ENCODE measurements at regions not wholly inside any gene's neighbourhood (a gene's known extent, or its start where the extent isn't known, plus 50 kb on each side); places are given as distances from the start of the nearest gene placed in this dataset.
"Not testable (repeated sequence)": the region's sequence is repeated elsewhere in the genome, so short reads cannot be mapped to it uniquely, and the experiment has no call there.

GRCh38 chr22:11055176-11055575 is 4472.8 kb upstream of the OR11H1 start:
- H3K4me3 ChIP-seq (ENCODE audit: low read length); H3K4me2 ChIP-seq (ENCODE audit: low read length); H3K36me3 ChIP-seq (ENCODE audit: control insufficient read depth, low read length); H3K27me3 ChIP-seq (ENCODE audit: control insufficient read depth, low read length); H3K79me2 ChIP-seq (ENCODE audit: control insufficient read depth, low read length); H3F3A ChIP-seq (ENCODE audit: control insufficient read depth, insufficient read depth); H3K27ac ChIP-seq (ENCODE audit: low read depth, low read length); H3K9me2 ChIP-seq (replicated peaks; ENCODE audit: control insufficient read depth, low read length); H3K4me1 ChIP-seq (ENCODE audit: control insufficient read depth, low read length); H4K20me1 ChIP-seq (ENCODE audit: control insufficient read depth, insufficient read depth, low read depth, low read length): not testable (repeated sequence)
- H3K9me3 ChIP-seq (ENCODE audit: control insufficient read depth, insufficient read depth, low read length), result peaks cover 40% of the 10 kb centered on the region

- H3K4me3 ChIP-seq (ENCODE audit: low read length); H3K4me1 ChIP-seq (ENCODE audit: control insufficient read depth, low read length); H3K4me2 ChIP-seq (ENCODE audit: low read length); H3K27ac ChIP-seq (ENCODE audit: low read depth, low read length); H3F3A ChIP-seq (ENCODE audit: control insufficient read depth, insufficient read depth); H4K20me1 ChIP-seq (ENCODE audit: control insufficient read depth, insufficient read depth, low read depth, low read length); H3K27me3 ChIP-seq (ENCODE audit: control insufficient read depth, low read length); H3K79me2 ChIP-seq (ENCODE audit: control insufficient read depth, low read length); H3K9me2 ChIP-seq (replicated peaks; ENCODE audit: control insufficient read depth, low read length); H3K36me3 ChIP-seq (ENCODE audit: control insufficient read depth, low read length): not testable (repeated sequence)
- H3K9me3 ChIP-seq (ENCODE audit: control insufficient read depth, insufficient read depth, low read length), result peaks cover 39% of the 10 kb centered on the region
Measured at GRCh38 chr22:11057955-11058547, 4469.9 kb upstream of the OR11H1 start.

DNA sequence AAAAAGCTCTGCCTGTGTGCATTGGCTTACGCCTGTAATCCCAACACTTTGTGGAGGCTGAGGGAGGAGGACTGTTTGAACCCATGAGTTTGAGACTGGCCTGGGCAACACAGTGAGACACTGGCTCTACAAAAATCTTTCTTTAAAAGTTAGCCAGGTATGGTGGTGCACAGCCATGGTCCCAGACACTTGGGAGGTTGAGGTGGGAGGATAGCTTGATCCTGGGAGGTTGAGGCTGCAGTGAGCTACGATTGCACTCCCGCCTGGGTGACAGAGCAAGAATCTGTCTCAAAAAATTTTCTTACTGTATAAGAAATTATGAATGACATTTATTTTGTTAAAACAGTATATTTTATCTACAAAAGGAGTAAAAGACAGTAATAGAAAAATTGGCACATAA is 4468.9 kb upstream of the OR11H1 start:
- H4K20me1 ChIP-seq (ENCODE audit: control insufficient read depth, insufficient read depth, low read depth, low read length); H3K4me2 ChIP-seq (ENCODE audit: low read length); H3K4me1 ChIP-seq (ENCODE audit: control insufficient read depth, low read length): not testable (repeated sequence)

GRCh38 chr22:11060797-11061196 is 4467.2 kb upstream of the OR11H1 start:
- not testable (repeated sequence) for H3K27me3 ChIP-seq (ENCODE audit: control insufficient read depth, low read length); H3K27ac ChIP-seq (ENCODE audit: low read depth, low read length); H3K4me1 ChIP-seq (ENCODE audit: control insufficient read depth, low read length); H3K36me3 ChIP-seq (ENCODE audit: control insufficient read depth, low read length); H3K9me2 ChIP-seq (replicated peaks; ENCODE audit: control insufficient read depth, low read length); H3K4me3 ChIP-seq (ENCODE audit: low read length); H4K20me1 ChIP-seq (ENCODE audit: control insufficient read depth, insufficient read depth, low read depth, low read length); H3F3A ChIP-seq (ENCODE audit: control insufficient read depth, insufficient read depth); H3K79me2 ChIP-seq (ENCODE audit: control insufficient read depth, low read length); H3K4me2 ChIP-seq (ENCODE audit: low read length)
- H3K9me3 ChIP-seq (ENCODE audit: control insufficient read depth, insufficient read depth, low read length), result peaks cover 31% of the 10 kb centered on the region

More for the DNA sequence above, 4468.9 kb upstream of the OR11H1 start:
- H3K9me3 ChIP-seq (ENCODE audit: control insufficient read depth, insufficient read depth, low read length), result peaks cover 39% of the 10 kb centered on the region
- not testable (repeated sequence) for H3K79me2 ChIP-seq (ENCODE audit: control insufficient read depth, low read length); H3F3A ChIP-seq (ENCODE audit: control insufficient read depth, insufficient read depth); H3K27me3 ChIP-seq (ENCODE audit: control insufficient read depth, low read length); H3K27ac ChIP-seq (ENCODE audit: low read depth, low read length); H3K36me3 ChIP-seq (ENCODE audit: control insufficient read depth, low read length); H3K9me2 ChIP-seq (replicated peaks; ENCODE audit: control insufficient read depth, low read length); H3K4me3 ChIP-seq (ENCODE audit: low read length)

DNA sequence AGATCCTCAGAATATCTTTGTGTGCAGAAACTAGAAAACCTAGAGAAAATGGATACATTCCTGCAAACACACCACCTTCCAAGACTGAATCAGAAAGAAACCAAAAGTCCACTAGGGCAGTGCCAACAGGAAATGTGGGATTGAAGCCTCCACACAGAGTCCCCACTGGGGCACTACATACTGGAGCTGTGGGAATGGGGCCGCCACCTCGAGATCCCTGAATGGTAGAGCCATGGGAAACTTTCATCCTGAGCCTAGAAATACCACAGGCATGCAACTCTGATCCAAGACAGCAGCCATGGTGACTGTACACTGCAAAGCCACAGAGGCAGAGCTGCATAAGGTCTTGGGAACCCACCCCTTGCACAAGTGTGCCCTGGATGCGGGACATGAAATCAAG is 4465.5 kb upstream of the OR11H1 start:
- not testable (repeated sequence) for H3K9me2 ChIP-seq (replicated peaks; ENCODE audit: control insufficient read depth, low read length); H3K4me2 ChIP-seq (ENCODE audit: low read length); H3K36me3 ChIP-seq (ENCODE audit: control insufficient read depth, low read length); H3F3A ChIP-seq (ENCODE audit: control insufficient read depth, insufficient read depth); H3K27me3 ChIP-seq (ENCODE audit: control insufficient read depth, low read length); H3K4me1 ChIP-seq (ENCODE audit: control insufficient read depth, low read length); H3K4me3 ChIP-seq (ENCODE audit: low read length); H3K79me2 ChIP-seq (ENCODE audit: control insufficient read depth, low read length); H4K20me1 ChIP-seq (ENCODE audit: control insufficient read depth, insufficient read depth, low read depth, low read length); H3K27ac ChIP-seq (ENCODE audit: low read depth, low read length)
- H3K9me3 ChIP-seq (ENCODE audit: control insufficient read depth, insufficient read depth, low read length), result peaks cover 35% of the 10 kb centered on the region

- H3K36me3 ChIP-seq (ENCODE audit: control insufficient read depth, low read length); H3K79me2 ChIP-seq (ENCODE audit: control insufficient read depth, low read length); H3K4me3 ChIP-seq (ENCODE audit: low read length); H4K20me1 ChIP-seq (ENCODE audit: control insufficient read depth, insufficient read depth, low read depth, low read length); H3K4me2 ChIP-seq (ENCODE audit: low read length); H3K27ac ChIP-seq (ENCODE audit: low read depth, low read length); H3F3A ChIP-seq (ENCODE audit: control insufficient read depth, insufficient read depth); H3K4me1 ChIP-seq (ENCODE audit: control insufficient read depth, low read length); H3K27me3 ChIP-seq (ENCODE audit: control insufficient read depth, low read length); H3K9me2 ChIP-seq (replicated peaks; ENCODE audit: control insufficient read depth, low read length): not testable (repeated sequence)
- H3K9me3 ChIP-seq (ENCODE audit: control insufficient read depth, insufficient read depth, low read length), result peaks cover 38% of the 10 kb centered on the region
Measured at GRCh38 chr22:11063022-11063685, 4464.8 kb upstream of the OR11H1 start.

GRCh38 chr22:11065210-11065609 is 4462.8 kb upstream of the OR11H1 start:
- H3F3A ChIP-seq (ENCODE audit: control insufficient read depth, insufficient read depth); H4K20me1 ChIP-seq (ENCODE audit: control insufficient read depth, insufficient read depth, low read depth, low read length); H3K27ac ChIP-seq (ENCODE audit: low read depth, low read length); H3K4me2 ChIP-seq (ENCODE audit: low read length); H3K4me1 ChIP-seq (ENCODE audit: control insufficient read depth, low read length); H3K4me3 ChIP-seq (ENCODE audit: low read length); H3K79me2 ChIP-seq (ENCODE audit: control insufficient read depth, low read length); H3K9me2 ChIP-seq (replicated peaks; ENCODE audit: control insufficient read depth, low read length); H3K27me3 ChIP-seq (ENCODE audit: control insufficient read depth, low read length); H3K36me3 ChIP-seq (ENCODE audit: control insufficient read depth, low read length): not testable (repeated sequence)
- peaks cover 35% of the 10 kb centered on the region for H3K9me3 ChIP-seq (ENCODE audit: control insufficient read depth, insufficient read depth, low read length)

GRCh38 chr22:11065876-11066457 is 4462.0 kb upstream of the OR11H1 start:
- not testable (repeated sequence) for H3F3A ChIP-seq (ENCODE audit: control insufficient read depth, insufficient read depth); H4K20me1 ChIP-seq (ENCODE audit: control insufficient read depth, insufficient read depth, low read depth, low read length); H3K4me1 ChIP-seq (ENCODE audit: control insufficient read depth, low read length); H3K9me2 ChIP-seq (replicated peaks; ENCODE audit: control insufficient read depth, low read length); H3K27ac ChIP-seq (ENCODE audit: low read depth, low read length); H3K27me3 ChIP-seq (ENCODE audit: control insufficient read depth, low read length); H3K4me2 ChIP-seq (ENCODE audit: low read length); H3K36me3 ChIP-seq (ENCODE audit: control insufficient read depth, low read length); H3K4me3 ChIP-seq (ENCODE audit: low read length); H3K79me2 ChIP-seq (ENCODE audit: control insufficient read depth, low read length)
- peaks cover 35% of the 10 kb centered on the region for H3K9me3 ChIP-seq (ENCODE audit: control insufficient read depth, insufficient read depth, low read length)
